ENCODE measurements at regions not wholly inside any gene's neighbourhood (a gene's known extent, or its start where the extent isn't known, plus 50 kb on each side); places are given as distances from the start of the nearest gene placed in this dataset.

- Histone ChIP-seq H3K9me3 (peaks cover 0 to 20% (median 5%) of the 10 kb centered on the region in 4 donors), H3K4me3 (no peak overlapping the region), H3K27me3 (no peaks in the 10 kb centered on the region), H3K27ac (no peak overlapping the region), H3K36me3 (no peaks in the 10 kb centered on the region), H3K4me1 (no peaks in the 10 kb centered on the region)
- intact Hi-C loops (cut with DNase I), result no loop called here
- DNase-seq, result no peak
- TF ChIP-seq POLR2AphosphoS5 (IDR thresholded peaks at IDR 0.05), result no peak
These were observed 161.7 kb upstream of the TPK1 start for GRCh38 chr7:144997512-144997911.

- Histone ChIP-seq H3K27ac (no peak overlapping the region), H3K4me1 (no peaks in the 10 kb centered on the region), H3K4me3 (no peak overlapping the region), H3K9me3 (peaks cover 0 to 20% (median 5%) of the 10 kb centered on the region in 4 donors), H3K27me3 (no peaks in the 10 kb centered on the region), H3K36me3 (no peaks in the 10 kb centered on the region)
- intact Hi-C loops (cut with DNase I), result no loop called here
- 70 to 84% methylated on average over 2 of the region's 2 CpGs for WGBS, 2 donors
- no peak for TF ChIP-seq CTCF (IDR thresholded peaks at IDR 0.05)
- TF ChIP-seq POLR2A (IDR thresholded peaks at IDR 0.05), result no peak
- TF ChIP-seq EP300 (IDR thresholded peaks at IDR 0.05), result no peak
- TF ChIP-seq POLR2AphosphoS5 (IDR thresholded peaks at IDR 0.05), result no peak
- DNase-seq, result no peak
These were observed 159.6 kb upstream of the TPK1 start for GRCh38 chr7:144995495-144995894.

- Histone ChIP-seq H3K4me1 (no peaks in the 10 kb centered on the region), H3K27me3 (no peaks in the 10 kb centered on the region), H3K36me3 (no peaks in the 10 kb centered on the region), H3K9me3 (no peaks in the 10 kb centered on the region), H3K4me3 (no peak overlapping the region), H3K27ac (no peak overlapping the region)
- intact Hi-C loops (cut with DNase I), result no loop called here
- no peak for TF ChIP-seq CTCF (IDR thresholded peaks at IDR 0.05)
- TF ChIP-seq EP300 (IDR thresholded peaks at IDR 0.05), result no peak
- no peak for TF ChIP-seq POLR2A (IDR thresholded peaks at IDR 0.05)
- TF ChIP-seq POLR2AphosphoS5 (IDR thresholded peaks at IDR 0.05), result no peak
- no peak for DNase-seq
- WGBS, 2 donors, result 60 to 73% methylated on average over 2 of the region's 2 CpGs
These were observed 155.2 kb upstream of the TPK1 start for GRCh38 chr7:144991041-144991440.

- DNase-seq, result no peak
- H3K9me3 ChIP-seq, result no peaks in the 10 kb centered on the region
- H3K27ac ChIP-seq, result no peak overlapping the region
- WGBS, 2 donors, result 84 to 91% methylated on average over 1 of the region's 1 CpG
- H3K4me1 ChIP-seq, result no peaks in the 10 kb centered on the region
- no peak for TF ChIP-seq POLR2AphosphoS5 (IDR thresholded peaks at IDR 0.05)
- no peak for TF ChIP-seq EP300 (IDR thresholded peaks at IDR 0.05)
- TF ChIP-seq POLR2A (IDR thresholded peaks at IDR 0.05), result no peak
- TF ChIP-seq CTCF (IDR thresholded peaks at IDR 0.05), result no peak
- H3K4me3 ChIP-seq, result no peak overlapping the region
- H3K27me3 ChIP-seq, result no peaks in the 10 kb centered on the region
- H3K36me3 ChIP-seq, result no peaks in the 10 kb centered on the region
- intact Hi-C loops (cut with DNase I), result no loop called here
These were observed 151.8 kb upstream of the TPK1 start for GRCh38 chr7:144987686-144988085.

- no peak overlapping the region for H3K4me3 ChIP-seq
- no peak overlapping the region for H3K27ac ChIP-seq
- no peak for DNase-seq
- no peaks in the 10 kb centered on the region for H3K9me3 ChIP-seq
- no peaks in the 10 kb centered on the region for H3K36me3 ChIP-seq
- TF ChIP-seq CTCF (IDR thresholded peaks at IDR 0.05) (no peak), POLR2A (IDR thresholded peaks at IDR 0.05) (no peak), POLR2AphosphoS5 (IDR thresholded peaks at IDR 0.05) (no peak)
- no peaks in the 10 kb centered on the region for H3K27me3 ChIP-seq
- intact Hi-C loops (cut with DNase I), result no loop called here
- no peaks in the 10 kb centered on the region for H3K4me1 ChIP-seq
- 0 to 63% methylated on average over 1 of the region's 1 CpG for WGBS, 2 donors
These were observed 146.3 kb upstream of the TPK1 start for GRCh38 chr7:144982133-144982532.

Measured in sigmoid colon (tissue), 6 donors.